GM21619 (cell line): ENCODE measurements at regions not wholly inside any gene's neighbourhood (a gene's known extent, or its start where the extent isn't known, plus 50 kb on each side); places are given as distances from the start of the nearest gene placed in this dataset.
"Not testable (repeated sequence)": the region's sequence is repeated elsewhere in the genome, so short reads cannot be mapped to it uniquely, and the experiment has no call there.

ENCODE experiments used
- ATAC-seq: cut with Tn5 transposase; IDR thresholded peaks from one replicate; pipeline ENCODE4 v1.9.1; 2021; ENCODE audit not compliant: unreplicated experiment

- ATAC-seq = no peak
Measured at GRCh38 chr6:51049288-51049982, 230.8 kb downstream of the TFAP2B start.

- ATAC-seq = no peak
Measured at GRCh38 chr6:51049983-51050877, 231.6 kb downstream of the TFAP2B start.

- ATAC-seq = not testable (repeated sequence)
Measured at GRCh38 chr6:51052716-51053115, 234.0 kb downstream of the TFAP2B start.

DNA sequence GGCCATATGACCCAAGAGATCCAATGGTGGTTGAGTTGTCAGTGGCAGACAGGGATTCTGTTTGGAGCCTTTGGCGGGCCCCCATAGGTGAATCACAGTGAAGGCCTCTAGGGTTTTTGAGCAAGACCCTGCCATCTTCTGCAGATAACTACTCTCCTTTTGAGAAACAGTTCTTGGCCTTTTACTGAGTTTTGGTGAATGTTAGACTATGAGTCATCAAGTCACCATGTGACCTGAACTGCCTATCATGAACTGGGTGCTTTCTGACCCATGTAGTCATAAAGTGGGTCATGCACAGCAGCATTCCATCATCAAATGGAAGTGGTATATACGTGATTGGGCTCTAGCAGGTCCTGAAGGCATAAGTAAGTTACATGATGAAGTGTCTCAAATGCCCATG lies 236.6 kb downstream of the TFAP2B start:
- ATAC-seq = not testable (repeated sequence)

DNA sequence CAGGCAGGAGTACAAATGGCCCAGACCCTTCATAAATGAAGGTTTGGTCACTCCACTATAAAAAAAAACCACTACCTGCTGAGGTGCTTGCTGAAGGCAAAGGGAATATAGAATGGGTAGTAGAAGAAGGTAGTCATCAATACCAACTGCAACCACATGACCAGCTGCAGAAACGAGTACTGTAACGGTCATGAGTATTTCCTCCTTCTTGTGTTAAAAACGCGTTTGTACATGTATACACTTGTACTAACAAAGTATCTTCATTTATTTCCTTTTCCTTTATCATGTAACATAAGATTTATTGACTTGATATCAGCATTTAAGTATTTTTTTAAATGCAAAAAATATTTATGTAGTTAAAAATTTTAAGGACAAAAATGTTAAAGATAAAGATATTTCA lies 238.6 kb downstream of the TFAP2B start:
- ATAC-seq = no peak

GRCh38 chr6:51060262-51060762 lies 241.6 kb downstream of the TFAP2B start:
- no peak for ATAC-seq

GRCh38 chr6:51062166-51062722 lies 243.6 kb downstream of the TFAP2B start:
- ATAC-seq = no peak

- ATAC-seq = no peak
Measured at GRCh38 chr6:51077821-51078518, 259.3 kb downstream of the TFAP2B start.

- no peak for ATAC-seq
Measured at GRCh38 chr6:51090343-51090742, 271.7 kb downstream of the TFAP2B start.

GRCh38 chr6:51093871-51094270 lies 275.2 kb downstream of the TFAP2B start:
- no peak for ATAC-seq

DNA sequence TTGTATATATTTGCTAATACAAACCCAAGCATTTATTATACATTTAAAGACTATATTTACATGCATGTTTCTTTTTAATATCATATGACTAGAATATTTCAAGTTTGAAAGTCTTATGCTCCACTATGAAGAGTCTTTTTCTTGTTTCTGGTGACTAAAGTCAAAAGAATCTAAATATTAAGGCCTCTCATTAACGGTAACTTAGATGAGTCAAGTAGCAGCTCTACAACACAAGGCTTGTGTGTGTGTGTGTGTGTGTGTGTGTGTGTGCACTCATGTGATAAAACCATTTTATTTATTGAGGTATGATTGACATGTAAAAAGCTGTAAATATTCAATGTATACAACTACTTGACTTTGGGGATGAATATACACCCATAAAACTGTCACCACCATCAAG lies 275.6 kb downstream of the TFAP2B start:
- ATAC-seq = no peak

DNA sequence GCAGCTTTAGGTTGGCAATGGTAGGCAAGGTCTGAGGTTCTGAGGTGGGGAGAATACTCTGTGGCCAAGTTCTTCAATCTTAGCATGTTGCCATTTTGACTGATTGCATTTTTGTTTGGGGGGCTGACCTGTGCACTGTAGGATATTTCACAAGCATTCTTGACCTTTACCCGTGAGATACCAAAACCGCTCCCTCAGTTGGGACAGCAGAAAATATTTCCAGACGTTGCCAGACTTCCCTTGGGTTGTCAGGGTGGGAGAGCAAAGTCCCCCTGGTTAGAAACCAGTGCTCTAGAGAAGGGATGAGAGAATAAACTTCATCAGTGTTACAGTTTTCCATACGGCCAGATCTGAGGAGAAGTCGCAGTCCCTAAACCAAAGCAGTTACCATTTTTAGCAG lies 279.6 kb downstream of the TFAP2B start:
- no peak for ATAC-seq

DNA sequence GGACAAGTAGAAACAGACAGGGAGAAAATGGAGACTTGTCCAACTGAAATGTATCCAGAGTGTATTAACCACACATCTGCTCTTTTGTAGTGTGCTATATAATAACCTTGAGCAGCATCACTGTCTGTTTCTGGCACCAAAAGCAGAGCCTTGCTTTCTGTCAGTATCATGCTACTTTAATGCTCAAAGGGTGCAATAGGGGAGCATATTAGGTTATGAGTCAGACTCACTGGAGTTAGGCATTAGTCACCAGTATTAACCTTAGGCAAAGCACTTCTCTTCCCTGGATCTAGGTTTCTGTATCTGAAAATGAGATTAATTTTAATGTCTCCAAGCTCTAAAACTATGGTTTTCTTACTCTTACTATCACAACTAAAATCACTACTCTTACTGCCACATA lies 280.1 kb downstream of the TFAP2B start:
- ATAC-seq = no peak

- ATAC-seq = no peak
Measured at GRCh38 chr6:51099201-51099600, 280.5 kb downstream of the TFAP2B start.

DNA sequence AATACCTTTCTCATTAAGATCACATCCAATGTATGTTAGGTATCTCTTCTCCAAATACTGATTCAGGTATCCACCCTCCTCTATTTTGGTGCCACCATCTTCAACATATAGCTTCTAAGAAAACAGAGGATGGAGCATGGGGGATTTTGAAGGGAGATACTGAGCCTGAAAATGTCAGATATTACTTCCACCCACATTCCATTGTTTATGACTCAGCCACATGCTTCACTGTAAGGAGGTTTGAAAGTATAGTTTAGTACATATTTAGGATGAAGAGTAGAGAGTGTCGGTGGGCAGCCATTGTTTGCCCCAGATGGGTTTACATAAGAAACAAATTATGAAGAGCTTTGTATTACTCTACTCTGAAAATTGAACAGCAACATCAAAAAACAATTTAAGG lies 286.7 kb downstream of the TFAP2B start:
- ATAC-seq = no peak

DNA sequence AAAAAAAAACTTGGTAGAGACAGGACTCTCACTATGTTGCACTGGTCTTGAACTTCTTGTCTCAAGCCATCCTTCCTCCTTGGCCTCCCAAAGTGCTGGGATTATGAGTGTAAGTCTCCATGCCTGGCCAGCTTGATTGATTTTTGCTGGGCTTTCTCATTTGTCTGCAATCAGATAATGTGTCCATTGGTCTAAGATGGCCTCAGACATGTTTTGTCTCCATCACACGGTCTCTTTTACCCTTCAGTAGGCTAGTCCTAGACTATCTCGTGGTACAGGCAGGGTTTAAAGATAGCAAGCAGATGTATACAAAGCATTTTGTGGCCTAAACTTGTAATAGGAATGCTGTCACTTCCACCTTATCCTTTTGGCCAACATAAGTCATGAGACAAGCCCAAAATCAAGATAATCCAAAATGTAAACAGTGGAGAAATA lies 289.1 kb downstream of the TFAP2B start:
- no peak for ATAC-seq

DNA sequence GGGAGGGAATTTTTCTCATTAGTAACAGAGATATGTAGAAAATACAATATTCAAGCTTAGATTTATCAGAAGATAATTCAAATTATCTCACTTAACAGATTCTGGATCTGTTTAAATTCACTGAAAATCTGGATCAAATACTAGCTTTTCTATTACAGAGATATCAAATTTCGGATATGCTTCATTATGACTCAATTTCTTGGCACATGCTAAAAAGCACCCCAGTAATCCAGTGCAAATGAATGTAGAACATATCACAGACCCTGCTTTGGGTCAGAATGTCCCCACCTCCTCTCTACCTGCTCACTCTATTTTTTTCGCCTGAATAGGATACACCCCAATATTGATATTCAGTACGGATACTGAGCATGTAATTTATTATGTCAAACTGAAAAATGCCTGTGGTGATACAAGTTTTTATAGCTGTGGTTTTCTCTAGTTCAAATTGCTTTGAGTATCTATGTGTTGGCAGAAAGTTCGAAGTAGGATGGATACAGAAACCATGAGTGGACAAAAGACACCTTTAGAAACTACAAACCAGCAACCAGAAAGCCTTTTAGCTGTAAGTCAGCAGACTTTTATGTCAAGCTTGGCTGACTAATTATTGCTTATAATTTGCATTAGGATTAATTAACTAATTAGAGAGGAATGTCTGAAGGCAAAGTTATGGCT lies 290.0 kb downstream of the TFAP2B start:
- ATAC-seq = no peak

GRCh38 chr6:51112731-51113130 lies 294.1 kb downstream of the TFAP2B start:
- ATAC-seq = no peak

- no peak for ATAC-seq
Measured at GRCh38 chr6:51116723-51117122, 298.1 kb downstream of the TFAP2B start.

DNA sequence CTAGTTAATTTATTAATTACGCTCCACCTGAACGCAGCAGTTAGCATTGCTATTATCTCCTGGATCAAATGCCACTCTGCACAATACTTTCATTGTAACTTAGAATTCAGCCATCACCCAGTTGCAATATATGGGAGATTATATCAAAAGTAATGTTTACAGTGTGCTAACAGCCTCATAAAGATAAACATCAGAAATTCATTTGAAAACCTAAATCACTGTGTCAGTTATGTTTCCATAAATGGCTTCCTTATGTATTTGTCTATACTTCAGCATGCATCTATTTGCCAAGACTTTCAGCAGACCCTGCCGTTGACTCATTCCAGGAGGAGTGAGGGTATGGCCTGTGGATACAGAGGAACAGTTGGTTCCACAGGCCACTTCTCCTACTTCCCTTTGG lies 300.1 kb downstream of the TFAP2B start:
- ATAC-seq = no peak

GRCh38 chr6:51120016-51120415 lies 301.3 kb downstream of the TFAP2B start:
- ATAC-seq = no peak
